MM.1S (cell line): ENCODE measurements at regions not wholly inside any gene's neighbourhood (a gene's known extent, or its start where the extent isn't known, plus 50 kb on each side); places are given as distances from the start of the nearest gene placed in this dataset.

Experiments
- CTCF ChIP-seq: fragments of 300-600 bp; sonication (generic); IDR thresholded peaks from 2 replicates; pipeline ENCODE4 v1.5.1; 2016; ENCODE audit warnings: antibody characterized with exemption, low read length, mixed read lengths
- EZH2 ChIP-seq: fragments of 300-600 bp; sonication (generic); optimal IDR thresholded peaks from 2 replicates; pipeline ENCODE3; 2017; ENCODE audit warnings: low read depth, mild to moderate bottlenecking, antibody characterized with exemption, low read length, mixed read lengths

- TF ChIP-seq CTCF, result no peak
- TF ChIP-seq EZH2, result no peak
Observed at GRCh38 chr11:70853068-70853769, 399.2 kb downstream of the SHANK2 start.
